ENCODE measurements at regions not wholly inside any gene's neighbourhood (a gene's known extent, or its start where the extent isn't known, plus 50 kb on each side); places are given as distances from the start of the nearest gene placed in this dataset.

- Histone ChIP-seq H4K20me1 (ENCODE audit: insufficient read depth, low read length) (no peaks in the 10 kb centered on the region), H3K79me2 (ENCODE audit: insufficient read depth, low read length) (no peaks in the 10 kb centered on the region), H3K4me1 (ENCODE audit: control insufficient read depth in 1 of 2, insufficient read depth in 2 of 2, low read length in 2 of 2) (no peaks in the 10 kb centered on the region), H3K9ac (ENCODE audit: insufficient read depth, low read length, poor library complexity, severe bottlenecking) (no peak overlapping the region), H2AFZ (ENCODE audit: insufficient read depth, low read depth, low read length, poor library complexity, severe bottlenecking) (no peak overlapping the region), H3K27me3 (ENCODE audit: control insufficient read depth in 2 of 2, insufficient read depth in 2 of 2, low read length in 2 of 2) (no peaks in the 10 kb centered on the region), H3K9me3 (replicated peaks in 1 of 2; ENCODE audit: control insufficient read depth in 1 of 2, insufficient read depth in 1 of 2, low read length in 2 of 2) (peaks cover 15 to 18% of the 10 kb centered on the region in 2 donors), H3K27ac (ENCODE audit: low read depth in 1 of 2, low read length in 2 of 2) (no peak overlapping the region), H3K4me3 (replicated peaks in 1 of 3; ENCODE audit: low read depth in 2 of 3, low read length in 3 of 3) (no peak overlapping the region), H3K4me2 (replicated peaks; ENCODE audit: extremely low read depth, low read length, poor library complexity, severe bottlenecking) (no peak overlapping the region), H3K36me3 (replicated peaks in 1 of 2; ENCODE audit: control insufficient read depth in 1 of 2, insufficient read depth in 2 of 2, low read length in 2 of 2) (no peaks in the 10 kb centered on the region)
- peaks cover 11 to 29% (median 23%) of the 10 kb centered on the region in 7 donors for H3K9me3 Mint-ChIP-seq
- H3K36me3 Mint-ChIP-seq = no peaks in the 10 kb centered on the region
- H3K4me1 Mint-ChIP-seq = no peaks in the 10 kb centered on the region
- no peak overlapping the region for H3K27ac Mint-ChIP-seq
- no peak for TF ChIP-seq CTCF (IDR thresholded peaks at IDR 0.05)
- H3K4me3 Mint-ChIP-seq = no peak overlapping the region
- intact Hi-C loops (cut with micrococcal nuclease) = no loop called here
- WGBS (ENCODE audit: insufficient coverage) = no CpG with 5 or more reads among the region's 3 CpGs
- DNase-seq = no peak
- peaks cover 1 to 3% (median 3%) of the 10 kb centered on the region in 3 donors for H3K27me3 Mint-ChIP-seq (ENCODE audit: low read depth in 3 of 3)
Measured at GRCh38 chr3:70876154-70876553, 563.7 kb upstream of the MDFIC2 start.

GRCh38 chr3:70874196-70874595 is 561.8 kb upstream of the MDFIC2 start:
- H3K4me3 ChIP-seq (replicated peaks in 1 of 3; ENCODE audit: low read depth in 2 of 3, low read length in 3 of 3) = no peak overlapping the region
- Mint-ChIP-seq H3K9me3 (peaks cover 8 to 27% (median 16%) of the 10 kb centered on the region in 7 donors), H3K27ac (no peak overlapping the region), H3K4me1 (no peaks in the 10 kb centered on the region), H3K36me3 (no peaks in the 10 kb centered on the region), H3K4me3 (no peak overlapping the region), H3K27me3 (ENCODE audit: low read depth in 3 of 3) (peaks cover 2 to 3% (median 3%) of the 10 kb centered on the region in 3 donors)
- H3K4me1 ChIP-seq (ENCODE audit: control insufficient read depth in 1 of 2, insufficient read depth in 2 of 2, low read length in 2 of 2) = no peaks in the 10 kb centered on the region
- 90% methylated on average over 2 of the region's 3 CpGs for WGBS (ENCODE audit: insufficient coverage)
- intact Hi-C loops (cut with micrococcal nuclease) = no loop called here
- H3K9me3 ChIP-seq (replicated peaks in 1 of 2; ENCODE audit: control insufficient read depth in 1 of 2, insufficient read depth in 1 of 2, low read length in 2 of 2) = peaks cover 14 to 18% of the 10 kb centered on the region in 2 donors
- H3K27ac ChIP-seq (ENCODE audit: low read depth in 1 of 2, low read length in 2 of 2) = no peak overlapping the region
- no peak overlapping the region for H3K4me2 ChIP-seq (replicated peaks; ENCODE audit: extremely low read depth, low read length, poor library complexity, severe bottlenecking)
- no peaks in the 10 kb centered on the region for H3K36me3 ChIP-seq (replicated peaks in 1 of 2; ENCODE audit: control insufficient read depth in 1 of 2, insufficient read depth in 2 of 2, low read length in 2 of 2)
- no peak for TF ChIP-seq CTCF (IDR thresholded peaks at IDR 0.05)
- H3K9ac ChIP-seq (ENCODE audit: insufficient read depth, low read length, poor library complexity, severe bottlenecking) = no peak overlapping the region
- no peak for DNase-seq
- no peaks in the 10 kb centered on the region for H4K20me1 ChIP-seq (ENCODE audit: insufficient read depth, low read length)
- H2AFZ ChIP-seq (ENCODE audit: insufficient read depth, low read depth, low read length, poor library complexity, severe bottlenecking) = no peak overlapping the region
- no peaks in the 10 kb centered on the region for H3K27me3 ChIP-seq (ENCODE audit: control insufficient read depth in 2 of 2, insufficient read depth in 2 of 2, low read length in 2 of 2)
- no peaks in the 10 kb centered on the region for H3K79me2 ChIP-seq (ENCODE audit: insufficient read depth, low read length)
